ENCODE measurements at regions not wholly inside any gene's neighbourhood (a gene's known extent, or its start where the extent isn't known, plus 50 kb on each side); places are given as distances from the start of the nearest gene placed in this dataset.
"Not testable (repeated sequence)": the region's sequence is repeated elsewhere in the genome, so short reads cannot be mapped to it uniquely, and the experiment has no call there.

GRCh38 chr4:49575250-49575649 is 589.2 kb downstream of the CWH43 start:
- ATAC-seq; intact Hi-C loops (cut with micrococcal nuclease); DNase-seq; H3K27ac Mint-ChIP-seq; H3K4me3 Mint-ChIP-seq; H3K4me1 Mint-ChIP-seq (ENCODE audit: low read depth); CTCF ChIA-PET; H3K36me3 Mint-ChIP-seq (ENCODE audit: low read depth); POLR2A ChIA-PET; H3K27me3 Mint-ChIP-seq: not testable (repeated sequence)
- peaks cover 12% of the 10 kb centered on the region for H3K9me3 Mint-ChIP-seq

DNA sequence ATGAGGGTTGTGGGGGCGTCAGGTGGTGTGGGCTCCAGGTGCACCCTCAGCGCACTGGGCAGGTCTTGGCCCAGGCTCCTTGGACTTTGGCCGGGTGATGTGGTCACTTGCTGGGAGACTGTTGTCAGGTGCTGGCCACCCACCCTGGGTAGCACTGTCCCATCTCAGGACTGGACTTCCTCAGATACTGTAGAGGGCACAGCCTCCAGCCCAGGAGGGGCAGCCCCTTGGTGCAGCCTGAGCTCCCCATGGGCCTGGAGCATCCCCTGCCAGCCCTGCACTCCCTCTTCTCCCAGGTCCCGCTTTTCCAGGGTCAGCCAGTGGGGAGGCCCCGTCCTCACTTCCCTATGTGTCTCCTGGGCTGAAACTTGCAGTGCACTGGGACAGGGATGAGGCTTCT is 592.3 kb downstream of the CWH43 start:
- H3K27me3 Mint-ChIP-seq; ATAC-seq; H3K9me3 Mint-ChIP-seq; H3K36me3 Mint-ChIP-seq (ENCODE audit: low read depth); H3K4me3 Mint-ChIP-seq; intact Hi-C loops (cut with micrococcal nuclease); DNase-seq; H3K4me1 Mint-ChIP-seq (ENCODE audit: low read depth); H3K27ac Mint-ChIP-seq; POLR2A ChIA-PET; CTCF ChIA-PET: not testable (repeated sequence)

GRCh38 chr4:49578899-49579298 is 592.8 kb downstream of the CWH43 start:
- H3K27ac Mint-ChIP-seq; H3K4me3 Mint-ChIP-seq; H3K9me3 Mint-ChIP-seq; DNase-seq; CTCF ChIA-PET; H3K4me1 Mint-ChIP-seq (ENCODE audit: low read depth); intact Hi-C loops (cut with micrococcal nuclease); POLR2A ChIA-PET; ATAC-seq; H3K27me3 Mint-ChIP-seq; H3K36me3 Mint-ChIP-seq (ENCODE audit: low read depth): not testable (repeated sequence)

DNA sequence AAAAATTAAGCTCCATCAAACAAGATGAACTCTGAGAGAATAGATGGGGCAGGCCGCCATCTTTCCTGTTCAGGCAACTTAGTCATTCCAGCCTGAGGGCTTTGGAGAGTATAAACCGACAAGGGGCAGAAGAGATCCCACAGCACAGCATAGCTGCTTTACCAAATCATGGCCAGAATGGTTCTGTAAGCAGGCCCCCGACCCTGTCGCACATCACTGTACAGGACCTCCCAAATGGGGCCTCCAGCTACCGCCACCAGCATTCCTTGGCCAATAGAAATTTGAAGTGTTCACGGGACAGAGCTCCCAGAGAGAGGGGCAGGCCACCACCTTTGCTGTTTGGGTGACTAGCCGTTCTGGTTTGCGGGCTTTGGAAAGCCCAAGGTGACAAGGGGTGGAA is 594.1 kb downstream of the CWH43 start:
- DNase-seq; H3K4me3 Mint-ChIP-seq; H3K27ac Mint-ChIP-seq; H3K36me3 Mint-ChIP-seq (ENCODE audit: low read depth); H3K4me1 Mint-ChIP-seq (ENCODE audit: low read depth); H3K9me3 Mint-ChIP-seq; ATAC-seq; POLR2A ChIA-PET; CTCF ChIA-PET; intact Hi-C loops (cut with micrococcal nuclease); H3K27me3 Mint-ChIP-seq: not testable (repeated sequence)

DNA sequence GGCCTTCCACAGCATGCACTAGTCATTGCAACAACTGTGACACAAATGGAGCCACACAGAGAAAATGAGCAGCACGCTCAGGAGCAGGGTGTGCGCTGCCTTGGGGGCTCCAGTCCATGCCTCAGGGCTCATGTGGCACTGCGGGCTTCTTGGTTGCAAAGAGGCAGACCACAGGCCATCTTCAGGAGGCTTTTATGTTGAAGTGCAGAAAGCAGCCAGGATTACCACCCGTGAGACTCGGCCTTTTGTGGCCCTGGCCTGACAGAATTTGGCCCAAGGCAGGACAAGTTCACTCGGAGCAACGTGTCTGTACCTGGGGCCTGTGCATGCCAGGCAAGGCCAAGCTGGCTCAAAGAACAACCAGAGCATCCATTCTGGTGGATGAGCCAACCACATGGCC is 602.3 kb downstream of the CWH43 start:
- H3K36me3 Mint-ChIP-seq (ENCODE audit: low read depth); H3K9me3 Mint-ChIP-seq; CTCF ChIA-PET; intact Hi-C loops (cut with micrococcal nuclease); H3K4me3 Mint-ChIP-seq; ATAC-seq; DNase-seq; POLR2A ChIA-PET; H3K4me1 Mint-ChIP-seq (ENCODE audit: low read depth); H3K27ac Mint-ChIP-seq; H3K27me3 Mint-ChIP-seq: not testable (repeated sequence)

DNA sequence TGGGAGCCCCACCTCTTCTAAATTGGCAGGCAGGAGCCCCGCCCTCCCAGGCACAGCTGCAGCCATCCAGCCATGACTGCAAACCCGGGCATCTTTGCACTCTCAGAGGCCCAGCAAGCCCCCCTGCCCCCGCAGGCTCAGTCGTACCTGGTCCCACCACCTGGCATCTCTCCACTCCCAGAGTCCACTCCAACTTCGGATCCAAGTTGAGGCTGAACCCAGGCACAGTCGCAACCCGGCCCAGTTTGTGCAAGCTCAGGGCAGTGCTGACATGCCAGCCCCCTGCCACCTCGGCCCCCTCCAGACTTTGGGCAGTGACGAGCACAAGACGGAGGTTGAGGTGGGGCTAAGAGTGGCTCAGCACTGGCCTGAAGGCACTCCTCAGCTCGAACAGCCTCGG is 632.4 kb downstream of the CWH43 start:
- H3K4me3 Mint-ChIP-seq; H3K4me1 Mint-ChIP-seq (ENCODE audit: low read depth); intact Hi-C loops (cut with micrococcal nuclease); H3K27me3 Mint-ChIP-seq; DNase-seq; H3K36me3 Mint-ChIP-seq (ENCODE audit: low read depth); POLR2A ChIA-PET; H3K27ac Mint-ChIP-seq; H3K9me3 Mint-ChIP-seq; ATAC-seq; CTCF ChIA-PET: not testable (repeated sequence)

DNA sequence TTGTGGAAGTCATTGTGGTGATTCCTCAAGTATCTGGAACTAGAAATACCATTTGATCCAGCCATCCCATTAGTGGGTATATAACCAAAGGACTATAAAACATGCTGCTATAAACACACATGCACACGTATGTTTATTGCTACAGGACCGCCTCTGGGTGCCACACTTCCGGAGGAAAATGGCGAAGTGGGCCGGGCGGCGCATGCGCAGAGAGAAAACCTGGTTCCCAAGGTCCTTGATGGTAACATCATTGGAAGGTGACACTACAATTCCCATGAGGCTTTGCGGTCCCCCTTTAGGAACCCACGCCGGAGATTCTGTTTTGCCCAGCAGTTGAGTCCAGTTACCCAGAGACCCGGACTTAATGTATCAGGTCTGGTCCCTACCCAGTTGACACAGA is 640.4 kb downstream of the CWH43 start:
- H3K9me3 Mint-ChIP-seq: peaks cover 12% of the 10 kb centered on the region
- H3K27me3 Mint-ChIP-seq; H3K4me3 Mint-ChIP-seq; H3K36me3 Mint-ChIP-seq (ENCODE audit: low read depth); intact Hi-C loops (cut with micrococcal nuclease); H3K27ac Mint-ChIP-seq; POLR2A ChIA-PET; H3K4me1 Mint-ChIP-seq (ENCODE audit: low read depth); CTCF ChIA-PET; ATAC-seq; DNase-seq: not testable (repeated sequence)
